ENCODE measurements at regions not wholly inside any gene's neighbourhood (a gene's known extent, or its start where the extent isn't known, plus 50 kb on each side); places are given as distances from the start of the nearest gene placed in this dataset.

DNA sequence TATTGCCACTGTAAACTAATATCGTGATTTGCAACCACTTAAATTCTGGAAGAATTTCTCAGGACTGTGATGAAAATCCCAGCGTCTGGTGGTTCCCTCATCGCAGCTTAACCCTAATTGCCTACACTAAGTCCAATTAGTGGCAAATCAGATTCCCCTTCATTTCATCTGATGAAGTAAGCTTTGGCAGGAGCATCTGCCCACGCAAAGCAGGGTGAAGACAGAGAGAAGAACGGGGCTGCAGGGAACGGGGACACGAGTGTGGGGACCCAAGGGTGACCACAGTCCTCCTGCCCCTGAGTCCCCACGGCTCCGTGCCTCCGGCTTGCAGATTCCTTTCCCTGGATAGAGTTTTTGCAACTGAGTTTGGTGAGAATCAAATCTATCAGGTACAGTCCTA, 159.5 kb downstream of the LY86 start:
- Histone ChIP-seq H3K9me3 (ENCODE audit: control insufficient read depth, low read length) (no peaks in the 10 kb centered on the region), H3K27ac (ENCODE audit: insufficient read depth, low read depth, low read length, poor library complexity, severe bottlenecking) (no peak overlapping the region), H3K4me1 (ENCODE audit: control insufficient read depth, insufficient read depth, low read length) (peaks cover 12% of the 10 kb centered on the region), H3K27me3 (ENCODE audit: control insufficient read depth, insufficient read depth, low read length, poor library complexity, severe bottlenecking) (no peaks in the 10 kb centered on the region), H3K36me3 (ENCODE audit: control insufficient read depth, insufficient read depth, low read length) (no peaks in the 10 kb centered on the region), H3K4me3 (ENCODE audit: insufficient read depth, low read depth, low read length) (no peak overlapping the region)
- WGBS, 2 experiments: 93 to 96% methylated on average over 10 of the region's 10 CpGs

DNA sequence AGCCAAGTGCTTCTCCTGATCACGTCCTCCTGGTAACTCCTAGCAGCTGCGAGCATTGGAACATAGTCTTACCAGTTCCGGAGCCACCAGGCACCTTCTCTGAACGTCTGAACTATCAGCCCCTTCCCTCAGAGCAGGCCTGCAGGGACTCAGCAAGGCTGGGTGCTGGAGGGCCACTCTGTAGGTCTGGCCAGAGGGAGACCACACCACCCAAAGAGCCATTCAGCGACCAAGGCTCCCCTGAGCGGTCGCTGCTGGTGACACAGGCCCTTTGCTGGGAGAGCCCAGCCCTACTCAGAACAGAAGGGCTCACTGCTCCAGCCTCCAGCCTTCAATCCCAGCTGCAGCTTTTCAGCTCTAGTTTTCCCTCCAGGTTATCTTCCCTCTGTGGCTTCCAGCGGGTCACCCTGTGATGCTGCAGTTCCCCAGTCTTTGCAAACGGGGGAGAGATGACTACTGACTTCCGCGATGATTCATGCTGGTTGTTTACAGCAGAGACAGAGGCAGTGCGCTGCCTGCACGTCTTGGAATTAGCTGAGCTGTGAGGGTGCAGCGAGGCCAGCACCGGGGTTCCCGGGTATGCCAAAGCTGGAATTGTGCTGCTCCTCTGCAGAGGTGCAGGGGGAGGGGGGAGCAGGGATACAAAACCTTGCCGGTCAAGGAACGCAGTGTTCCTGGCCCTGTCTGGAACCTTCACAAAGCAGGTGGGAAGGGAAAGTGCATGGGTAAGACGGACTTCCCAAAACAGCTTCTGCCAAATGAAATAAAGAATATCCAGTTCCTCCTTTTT, 161.4 kb downstream of the LY86 start:
- 48% methylated on average over 18 to 19 of the region's 19 CpGs for WGBS, 2 experiments
- no peak overlapping the region for H3K27ac ChIP-seq (ENCODE audit: insufficient read depth, low read depth, low read length, poor library complexity, severe bottlenecking)

DNA sequence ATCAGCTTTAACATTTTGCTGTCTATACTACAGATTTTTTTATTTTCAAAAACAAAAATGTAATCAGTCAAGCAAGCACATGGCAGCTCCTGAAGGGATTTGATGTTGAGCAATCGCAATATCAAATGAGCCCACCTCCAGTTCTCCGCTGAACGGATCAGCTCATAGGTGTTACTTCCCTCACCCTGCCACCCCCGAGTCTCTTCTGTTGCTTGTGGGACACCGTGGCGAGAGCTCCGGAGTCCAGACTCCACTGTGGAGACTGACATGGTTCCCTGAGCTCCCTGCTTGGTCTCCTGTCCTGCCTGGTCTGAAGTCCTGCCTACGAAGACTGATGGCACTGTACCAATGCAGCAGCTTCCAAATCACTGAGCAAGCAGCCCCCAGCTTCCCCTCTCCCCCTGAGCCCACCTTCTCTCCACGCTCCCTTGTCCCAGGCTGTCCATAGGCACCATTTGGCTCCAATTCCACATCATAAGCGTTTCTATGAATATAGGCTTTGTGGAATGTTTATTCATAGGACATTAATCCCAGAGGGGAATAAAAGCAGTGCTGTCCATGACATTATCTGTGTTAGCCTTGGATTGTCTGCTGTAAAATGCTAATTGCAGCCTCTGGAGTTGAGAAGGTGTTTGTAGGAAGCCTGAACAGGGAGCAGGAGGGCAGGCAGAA, 162.2 kb downstream of the LY86 start:
- H3K4me1 ChIP-seq (ENCODE audit: control insufficient read depth, insufficient read depth, low read length): peaks cover 16% of the 10 kb centered on the region

More for the DNA sequence above, 161.4 kb downstream of the LY86 start:
- H3K9me3 ChIP-seq (ENCODE audit: control insufficient read depth, low read length): no peaks in the 10 kb centered on the region
- H3K4me3 ChIP-seq (ENCODE audit: insufficient read depth, low read depth, low read length): no peak overlapping the region
- peaks cover 16% of the 10 kb centered on the region for H3K4me1 ChIP-seq (ENCODE audit: control insufficient read depth, insufficient read depth, low read length)
- H3K36me3 ChIP-seq (ENCODE audit: control insufficient read depth, insufficient read depth, low read length): no peaks in the 10 kb centered on the region
- no peaks in the 10 kb centered on the region for H3K27me3 ChIP-seq (ENCODE audit: control insufficient read depth, insufficient read depth, low read length, poor library complexity, severe bottlenecking)

DNA sequence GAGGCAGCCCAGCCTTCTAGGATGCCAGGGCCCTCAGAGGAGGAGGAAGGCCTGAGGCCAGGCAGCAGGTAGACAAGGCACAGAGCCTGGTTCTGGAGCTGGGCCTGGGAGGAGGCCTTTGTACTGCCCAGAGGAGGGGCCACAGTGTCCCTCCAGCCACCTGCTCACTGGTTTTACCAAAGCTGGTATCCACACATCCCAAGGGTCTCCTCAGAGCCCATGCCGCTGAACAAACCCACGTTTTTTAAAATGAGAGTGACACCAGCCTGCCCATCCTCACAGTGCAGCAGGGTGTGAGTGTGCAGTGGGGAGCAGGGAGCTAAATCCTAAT, 162.7 kb downstream of the LY86 start:
- no peak overlapping the region for H3K4me3 ChIP-seq (ENCODE audit: insufficient read depth, low read depth, low read length)
- H3K27ac ChIP-seq (ENCODE audit: insufficient read depth, low read depth, low read length, poor library complexity, severe bottlenecking): no peak overlapping the region
- no peaks in the 10 kb centered on the region for H3K9me3 ChIP-seq (ENCODE audit: control insufficient read depth, low read length)
- H3K36me3 ChIP-seq (ENCODE audit: control insufficient read depth, insufficient read depth, low read length): no peaks in the 10 kb centered on the region
- H3K27me3 ChIP-seq (ENCODE audit: control insufficient read depth, insufficient read depth, low read length, poor library complexity, severe bottlenecking): no peaks in the 10 kb centered on the region
- 90 to 91% methylated on average over 2 of the region's 2 CpGs for WGBS, 2 experiments
- peaks cover 16% of the 10 kb centered on the region for H3K4me1 ChIP-seq (ENCODE audit: control insufficient read depth, insufficient read depth, low read length)

More for the DNA sequence above, 162.2 kb downstream of the LY86 start:
- 90 to 91% methylated on average over 10 of the region's 10 CpGs for WGBS, 2 experiments
- Histone ChIP-seq H3K4me3 (ENCODE audit: insufficient read depth, low read depth, low read length) (no peak overlapping the region), H3K36me3 (ENCODE audit: control insufficient read depth, insufficient read depth, low read length) (no peaks in the 10 kb centered on the region), H3K27me3 (ENCODE audit: control insufficient read depth, insufficient read depth, low read length, poor library complexity, severe bottlenecking) (no peaks in the 10 kb centered on the region), H3K9me3 (ENCODE audit: control insufficient read depth, low read length) (no peaks in the 10 kb centered on the region), H3K27ac (ENCODE audit: insufficient read depth, low read depth, low read length, poor library complexity, severe bottlenecking) (no peak overlapping the region)

DNA sequence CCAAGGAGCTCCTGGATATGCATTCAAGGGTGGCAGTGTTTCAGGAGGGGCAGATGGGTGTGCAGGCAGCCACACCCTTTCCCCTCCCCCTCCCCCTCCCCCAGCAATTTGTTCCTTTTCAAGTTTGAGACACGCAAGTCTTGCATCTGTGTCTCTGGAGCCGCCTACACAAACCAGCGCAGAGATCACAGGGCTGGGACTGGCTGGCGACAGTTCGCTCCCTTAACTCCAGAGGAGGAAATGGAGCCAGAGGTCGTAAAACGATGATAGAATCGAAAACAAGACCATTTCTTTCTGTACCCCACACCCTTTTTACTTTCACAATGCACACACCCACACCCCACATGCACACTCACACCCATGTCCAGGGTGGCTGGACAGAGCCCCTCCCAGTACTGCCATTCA, 163.1 kb downstream of the LY86 start:
- H3K4me1 ChIP-seq (ENCODE audit: control insufficient read depth, insufficient read depth, low read length): peaks cover 16% of the 10 kb centered on the region
- no peak overlapping the region for H3K4me3 ChIP-seq (ENCODE audit: insufficient read depth, low read depth, low read length)
- no peak overlapping the region for H3K27ac ChIP-seq (ENCODE audit: insufficient read depth, low read depth, low read length, poor library complexity, severe bottlenecking)
- WGBS, 2 experiments: 82 to 85% methylated on average over 8 of the region's 8 CpGs
- no peaks in the 10 kb centered on the region for H3K9me3 ChIP-seq (ENCODE audit: control insufficient read depth, low read length)
- no peaks in the 10 kb centered on the region for H3K36me3 ChIP-seq (ENCODE audit: control insufficient read depth, insufficient read depth, low read length)
- H3K27me3 ChIP-seq (ENCODE audit: control insufficient read depth, insufficient read depth, low read length, poor library complexity, severe bottlenecking): no peaks in the 10 kb centered on the region

DNA sequence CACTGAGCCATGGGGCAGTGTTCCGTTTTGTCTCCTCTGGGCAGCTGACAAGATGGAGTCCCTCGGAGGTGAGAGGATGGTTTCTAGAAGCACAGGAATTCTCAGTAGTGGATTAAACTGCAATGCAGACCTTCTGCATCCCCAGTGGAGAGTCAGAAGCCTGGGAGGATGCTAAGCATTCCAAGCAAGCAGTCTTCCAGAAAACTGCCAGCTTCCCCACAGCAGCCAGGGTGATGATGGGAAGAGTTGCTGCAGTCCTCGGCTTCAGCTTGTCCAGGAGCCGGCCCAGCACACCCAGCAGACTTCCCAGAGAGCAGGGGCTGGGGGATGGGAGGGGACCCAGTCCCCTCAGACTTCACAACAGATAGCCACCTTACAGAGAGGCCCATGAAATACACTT, 163.6 kb downstream of the LY86 start:
- Histone ChIP-seq H3K27ac (ENCODE audit: insufficient read depth, low read depth, low read length, poor library complexity, severe bottlenecking) (no peak overlapping the region), H3K4me3 (ENCODE audit: insufficient read depth, low read depth, low read length) (no peak overlapping the region)
- WGBS, 2 experiments: 74 to 90% methylated on average over 3 to 4 of the region's 4 CpGs

DNA sequence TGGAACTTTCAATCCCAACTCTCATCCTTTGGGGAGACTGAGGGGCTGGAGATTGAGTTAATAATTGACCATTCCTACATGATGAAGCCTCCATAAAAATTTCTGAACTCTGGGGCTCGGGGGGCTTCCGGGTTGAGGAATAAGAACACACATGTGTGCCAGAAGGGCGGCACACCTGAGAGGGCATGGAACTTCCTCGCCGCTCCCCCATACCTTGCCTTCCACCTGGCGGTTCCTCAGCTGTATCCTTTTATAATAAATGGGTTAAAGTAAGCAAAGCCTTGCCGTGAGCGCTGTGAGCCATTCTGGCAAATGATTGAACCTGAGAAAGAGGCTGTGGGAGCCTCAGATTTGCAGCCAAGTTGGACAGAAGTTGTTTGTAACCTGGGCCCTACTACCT, 164.8 kb downstream of the LY86 start:
- Histone ChIP-seq H3K4me3 (ENCODE audit: insufficient read depth, low read depth, low read length) (no peak overlapping the region), H3K9me3 (ENCODE audit: control insufficient read depth, low read length) (no peaks in the 10 kb centered on the region), H3K27ac (ENCODE audit: insufficient read depth, low read depth, low read length, poor library complexity, severe bottlenecking) (no peak overlapping the region), H3K4me1 (ENCODE audit: control insufficient read depth, insufficient read depth, low read length) (peaks cover 16% of the 10 kb centered on the region), H3K36me3 (ENCODE audit: control insufficient read depth, insufficient read depth, low read length) (no peaks in the 10 kb centered on the region), H3K27me3 (ENCODE audit: control insufficient read depth, insufficient read depth, low read length, poor library complexity, severe bottlenecking) (no peaks in the 10 kb centered on the region)
- WGBS, 2 experiments: 96 to 98% methylated on average over 8 of the region's 8 CpGs

More for the DNA sequence above, 163.6 kb downstream of the LY86 start:
- H3K36me3 ChIP-seq (ENCODE audit: control insufficient read depth, insufficient read depth, low read length): no peaks in the 10 kb centered on the region
- H3K27me3 ChIP-seq (ENCODE audit: control insufficient read depth, insufficient read depth, low read length, poor library complexity, severe bottlenecking): no peaks in the 10 kb centered on the region
- H3K4me1 ChIP-seq (ENCODE audit: control insufficient read depth, insufficient read depth, low read length): peaks cover 16% of the 10 kb centered on the region
- H3K9me3 ChIP-seq (ENCODE audit: control insufficient read depth, low read length): no peaks in the 10 kb centered on the region

DNA sequence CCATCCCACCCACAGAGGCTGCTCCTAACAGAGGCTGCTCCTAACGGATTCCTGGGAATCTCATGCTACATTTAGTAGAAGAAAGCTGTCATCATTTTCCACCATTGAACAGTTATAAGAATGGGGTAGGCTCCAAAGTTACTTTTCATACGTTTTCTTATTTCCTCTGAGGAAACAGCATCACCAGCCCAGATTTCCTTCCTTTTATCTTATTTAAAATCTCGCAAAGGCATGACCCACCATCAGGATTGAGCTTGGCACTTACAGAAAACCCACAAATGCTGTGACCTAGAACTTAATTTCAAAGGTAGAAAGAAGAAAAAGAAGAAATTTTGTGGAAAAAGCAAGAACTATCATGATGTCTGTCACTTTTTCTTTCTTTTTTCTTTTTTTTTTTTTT, 168.0 kb downstream of the LY86 start:
- Histone ChIP-seq H3K36me3 (ENCODE audit: control insufficient read depth, insufficient read depth, low read length) (no peaks in the 10 kb centered on the region), H3K27me3 (ENCODE audit: control insufficient read depth, insufficient read depth, low read length, poor library complexity, severe bottlenecking) (no peaks in the 10 kb centered on the region), H3K9me3 (ENCODE audit: control insufficient read depth, low read length) (no peaks in the 10 kb centered on the region), H3K4me1 (ENCODE audit: control insufficient read depth, insufficient read depth, low read length) (peaks cover 24% of the 10 kb centered on the region), H3K4me3 (ENCODE audit: insufficient read depth, low read depth, low read length) (no peak overlapping the region), H3K27ac (ENCODE audit: insufficient read depth, low read depth, low read length, poor library complexity, severe bottlenecking) (no peak overlapping the region)
- 88 to 89% methylated on average over 3 of the region's 3 CpGs for WGBS, 2 experiments

DNA sequence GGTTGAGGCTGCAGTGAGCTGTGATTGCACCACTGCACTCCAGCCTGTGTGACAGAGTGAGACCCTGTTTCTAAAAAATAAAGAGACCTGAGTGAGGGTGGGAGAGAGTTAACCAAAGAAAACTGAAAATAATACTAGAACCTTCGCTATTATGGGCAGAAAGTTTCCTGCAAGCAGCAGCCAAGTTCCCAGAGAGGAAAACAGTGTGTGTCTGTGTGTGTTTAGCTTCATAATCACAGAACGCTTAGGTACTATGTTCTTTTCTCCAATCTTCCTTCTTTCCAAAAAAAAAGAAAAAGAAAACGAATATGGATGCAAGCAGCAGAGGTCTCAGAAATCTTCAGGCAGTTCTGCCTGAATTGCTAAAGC, 170.0 kb downstream of the LY86 start:
- no peaks in the 10 kb centered on the region for H3K9me3 ChIP-seq (ENCODE audit: control insufficient read depth, low read length)
- H3K36me3 ChIP-seq (ENCODE audit: control insufficient read depth, insufficient read depth, low read length): no peaks in the 10 kb centered on the region
- H3K27ac ChIP-seq (ENCODE audit: insufficient read depth, low read depth, low read length, poor library complexity, severe bottlenecking): no peak overlapping the region
- H3K27me3 ChIP-seq (ENCODE audit: control insufficient read depth, insufficient read depth, low read length, poor library complexity, severe bottlenecking): no peaks in the 10 kb centered on the region
- 64 to 70% methylated on average over 2 to 3 of the region's 3 CpGs for WGBS, 2 experiments
- H3K4me1 ChIP-seq (ENCODE audit: control insufficient read depth, insufficient read depth, low read length): peaks cover 12% of the 10 kb centered on the region
- H3K4me3 ChIP-seq (ENCODE audit: insufficient read depth, low read depth, low read length): no peak overlapping the region

DNA sequence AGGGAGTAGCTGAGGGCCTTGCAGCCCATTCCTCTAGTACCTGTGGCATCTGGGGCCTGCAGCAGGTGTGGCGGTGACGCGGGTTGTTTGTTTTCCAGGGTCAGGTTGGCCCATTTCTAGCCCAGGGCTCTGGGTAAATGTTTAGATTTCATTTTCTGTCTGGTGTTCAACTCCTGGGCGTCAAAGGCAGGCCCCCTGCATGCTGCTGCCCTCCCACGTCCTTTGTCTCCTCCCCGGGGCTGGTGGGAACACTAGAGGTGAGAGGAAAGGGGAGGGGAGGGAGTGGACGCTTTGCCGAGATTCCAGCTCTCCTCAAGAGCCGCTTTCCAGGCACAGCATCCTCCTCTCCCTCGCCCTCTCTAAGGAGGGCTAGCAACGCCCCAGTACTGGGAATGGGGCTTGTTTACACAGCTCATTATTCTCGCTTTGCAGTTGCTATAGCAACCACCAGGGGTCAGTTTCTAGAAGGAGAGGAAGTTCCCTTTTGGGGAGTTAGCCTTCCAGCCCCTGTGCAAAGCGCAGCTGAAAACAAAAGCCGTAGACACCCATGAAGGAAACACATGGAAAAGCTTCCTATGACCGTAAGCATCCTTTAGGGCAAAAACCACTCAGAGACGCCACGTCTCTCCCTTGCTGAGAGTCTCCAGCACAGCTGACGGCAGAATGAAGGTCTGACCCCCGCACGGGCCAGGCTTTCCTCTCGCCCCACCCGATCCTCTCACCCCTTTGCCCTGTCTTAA, 170.6 kb downstream of the LY86 start:
- H3K4me1 ChIP-seq (ENCODE audit: control insufficient read depth, insufficient read depth, low read length): peaks cover 12% of the 10 kb centered on the region
- no peak overlapping the region for H3K4me3 ChIP-seq (ENCODE audit: insufficient read depth, low read depth, low read length)
- no peak overlapping the region for H3K27ac ChIP-seq (ENCODE audit: insufficient read depth, low read depth, low read length, poor library complexity, severe bottlenecking)
- H3K9me3 ChIP-seq (ENCODE audit: control insufficient read depth, low read length): no peaks in the 10 kb centered on the region
- H3K27me3 ChIP-seq (ENCODE audit: control insufficient read depth, insufficient read depth, low read length, poor library complexity, severe bottlenecking): no peaks in the 10 kb centered on the region
- 32 to 34% methylated on average over 21 to 22 of the region's 22 CpGs for WGBS, 2 experiments
- H3K36me3 ChIP-seq (ENCODE audit: control insufficient read depth, insufficient read depth, low read length): no peaks in the 10 kb centered on the region

All from ectodermal cell (in vitro differentiated cells).